ENCODE measurements at regions not wholly inside any gene's neighbourhood (a gene's known extent, or its start where the extent isn't known, plus 50 kb on each side); places are given as distances from the start of the nearest gene placed in this dataset.
"Not testable (repeated sequence)": the region's sequence is repeated elsewhere in the genome, so short reads cannot be mapped to it uniquely, and the experiment has no call there.

DNA sequence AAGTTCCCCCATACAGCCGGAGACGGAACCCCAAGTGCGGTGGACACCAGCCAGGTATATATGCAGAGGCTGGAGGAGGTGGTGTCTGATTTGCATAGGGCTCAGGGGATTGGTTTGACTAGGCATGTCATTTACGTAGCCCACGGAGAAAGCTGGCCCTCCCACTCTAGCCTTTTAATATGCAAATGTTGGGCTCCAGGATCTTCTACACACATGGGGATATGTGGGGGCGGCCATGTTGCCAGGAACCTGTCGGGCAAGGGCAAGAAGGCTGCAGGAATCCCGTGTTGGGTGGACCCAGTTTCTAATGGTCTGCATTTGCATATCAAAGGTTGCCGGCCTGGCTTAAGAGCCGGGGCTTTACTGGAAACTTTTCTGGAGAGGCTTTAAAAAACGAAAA is 57.4 kb downstream of the FTHL17 start:
- not testable (repeated sequence) for H3K27ac ChIP-seq (ENCODE audit: low read length); H3K36me3 ChIP-seq (ENCODE audit: control insufficient read depth, insufficient read depth, low read length); H3K4me3 ChIP-seq (ENCODE audit: low read length); H3K27me3 ChIP-seq (ENCODE audit: control insufficient read depth, insufficient read depth, low read length); H3K4me1 ChIP-seq (ENCODE audit: control insufficient read depth, insufficient read depth, low read length); H3K9me3 ChIP-seq (replicated peaks; ENCODE audit: control insufficient read depth, low read depth, low read length); DNase-seq
- 67% methylated on average over 3 of the region's 11 CpGs for WGBS (ENCODE audit: insufficient coverage)

DNA sequence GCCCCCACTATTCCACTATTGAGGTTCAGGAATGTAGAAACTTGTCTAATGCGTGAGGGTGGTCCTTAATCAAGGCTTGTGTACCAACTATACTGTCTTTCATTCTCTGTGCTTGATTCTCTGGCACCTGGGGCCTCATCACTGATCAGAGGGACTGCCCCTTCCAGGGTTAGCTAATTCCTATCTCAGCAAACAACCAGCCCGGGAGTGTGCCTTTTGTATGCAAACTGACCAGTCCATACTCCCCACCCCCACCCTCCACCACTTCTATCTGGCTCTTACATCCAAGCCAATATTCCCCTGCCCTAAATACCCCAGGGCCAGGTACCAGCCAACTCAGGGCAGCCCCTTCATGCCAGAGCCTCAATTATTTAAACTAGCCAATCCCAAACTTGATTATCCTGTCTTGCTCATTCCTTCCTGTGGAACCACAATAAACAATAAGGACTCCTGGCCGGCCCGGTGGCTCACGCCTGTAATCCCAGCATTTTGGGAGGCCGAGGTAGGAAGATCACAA is 59.3 kb downstream of the FTHL17 start:
- no peak overlapping the region for H3K27ac ChIP-seq (ENCODE audit: low read length)
- WGBS (ENCODE audit: insufficient coverage) = 85% methylated on average over 6 of the region's 6 CpGs
- no peak overlapping the region for H3K4me3 ChIP-seq (ENCODE audit: low read length)
- H3K36me3 ChIP-seq (ENCODE audit: control insufficient read depth, insufficient read depth, low read length) = no peaks in the 10 kb centered on the region
- peaks cover 4% of the 10 kb centered on the region for H3K4me1 ChIP-seq (ENCODE audit: control insufficient read depth, insufficient read depth, low read length)
- DNase-seq = no peak
- H3K9me3 ChIP-seq (replicated peaks; ENCODE audit: control insufficient read depth, low read depth, low read length) = no peaks in the 10 kb centered on the region
- H3K27me3 ChIP-seq (ENCODE audit: control insufficient read depth, insufficient read depth, low read length) = peaks cover 6% of the 10 kb centered on the region

GRCh38 chrX:31007321-31007720 is 64.5 kb downstream of the FTHL17 start:
- DNase-seq = peak; percentile 73
- WGBS (ENCODE audit: insufficient coverage) = 39% methylated on average over 2 of the region's 4 CpGs

DNA sequence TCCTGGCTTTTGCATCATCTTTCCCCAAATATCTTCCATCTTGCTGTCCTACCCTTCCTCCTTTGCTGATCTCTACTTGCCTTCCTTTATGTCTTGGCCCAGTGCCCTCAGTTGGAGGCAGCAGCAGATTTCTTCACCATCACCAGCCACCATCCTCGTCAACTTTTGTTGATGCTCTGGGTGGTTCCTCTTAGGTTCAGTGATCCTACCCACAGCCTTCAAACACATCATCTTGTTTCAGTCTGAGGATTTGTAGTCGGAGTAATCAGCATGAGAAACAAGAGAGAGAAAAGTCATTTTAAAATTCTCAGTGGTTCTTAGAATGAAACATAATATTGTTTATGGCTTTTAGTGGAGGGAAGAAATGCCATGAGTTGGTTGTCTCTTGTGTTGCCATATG is 65.8 kb downstream of the FTHL17 start:
- Histone ChIP-seq H3K4me3 (ENCODE audit: low read length) (no peak overlapping the region), H3K4me1 (ENCODE audit: control insufficient read depth, insufficient read depth, low read length) (peaks cover 6% of the 10 kb centered on the region), H3K27ac (ENCODE audit: low read length) (no peak overlapping the region), H3K9me3 (replicated peaks; ENCODE audit: control insufficient read depth, low read depth, low read length) (no peaks in the 10 kb centered on the region), H3K27me3 (ENCODE audit: control insufficient read depth, insufficient read depth, low read length) (peaks cover 11% of the 10 kb centered on the region), H3K36me3 (ENCODE audit: control insufficient read depth, insufficient read depth, low read length) (no peaks in the 10 kb centered on the region)
- WGBS (ENCODE audit: insufficient coverage) = 60% methylated on average over 1 of the region's 2 CpGs
- DNase-seq = no peak

More at GRCh38 chrX:31007321-31007720, 64.5 kb downstream of the FTHL17 start:
- Histone ChIP-seq H3K27ac (ENCODE audit: low read length) (no peak overlapping the region), H3K4me3 (ENCODE audit: low read length) (no peak overlapping the region), H3K27me3 (ENCODE audit: control insufficient read depth, insufficient read depth, low read length) (peaks cover 11% of the 10 kb centered on the region), H3K36me3 (ENCODE audit: control insufficient read depth, insufficient read depth, low read length) (no peaks in the 10 kb centered on the region), H3K9me3 (replicated peaks; ENCODE audit: control insufficient read depth, low read depth, low read length) (no peaks in the 10 kb centered on the region), H3K4me1 (ENCODE audit: control insufficient read depth, insufficient read depth, low read length) (peaks cover 6% of the 10 kb centered on the region)

GRCh38 chrX:30997411-30997810 is 74.4 kb downstream of the FTHL17 start:
- peaks cover 6% of the 10 kb centered on the region for H3K27me3 ChIP-seq (ENCODE audit: control insufficient read depth, insufficient read depth, low read length)
- H3K4me3 ChIP-seq (ENCODE audit: low read length) = no peak overlapping the region
- WGBS (ENCODE audit: insufficient coverage) = 40% methylated on average over 1 of the region's 6 CpGs
- H3K27ac ChIP-seq (ENCODE audit: low read length) = no peak overlapping the region
- H3K36me3 ChIP-seq (ENCODE audit: control insufficient read depth, insufficient read depth, low read length) = no peaks in the 10 kb centered on the region
- H3K9me3 ChIP-seq (replicated peaks; ENCODE audit: control insufficient read depth, low read depth, low read length) = no peaks in the 10 kb centered on the region
- H3K4me1 ChIP-seq (ENCODE audit: control insufficient read depth, insufficient read depth, low read length) = peaks cover 2% of the 10 kb centered on the region
- peak; percentile 72 for DNase-seq

DNA sequence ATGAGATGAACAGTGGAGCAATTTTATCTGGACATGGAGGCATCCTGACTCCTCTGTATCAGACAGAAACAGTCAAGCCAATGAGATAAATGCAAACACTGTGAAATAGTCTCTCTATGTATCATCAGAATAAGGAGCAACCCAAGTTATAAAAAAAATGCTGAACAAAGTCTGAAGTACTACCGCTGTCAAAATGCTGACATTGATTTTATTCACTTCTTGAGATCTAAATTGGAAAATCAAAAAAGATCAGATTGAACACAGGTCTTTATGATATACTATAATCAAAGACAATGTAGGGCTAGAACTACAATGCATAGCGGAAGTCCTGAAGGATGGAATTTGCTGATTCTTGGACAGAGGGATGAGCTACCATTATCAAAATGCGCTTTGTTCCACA is 76.1 kb downstream of the FTHL17 start:
- Histone ChIP-seq H3K9me3 (replicated peaks; ENCODE audit: control insufficient read depth, low read depth, low read length) (no peaks in the 10 kb centered on the region), H3K27me3 (ENCODE audit: control insufficient read depth, insufficient read depth, low read length) (peaks cover 6% of the 10 kb centered on the region), H3K4me3 (ENCODE audit: low read length) (no peak overlapping the region), H3K4me1 (ENCODE audit: control insufficient read depth, insufficient read depth, low read length) (peaks cover 2% of the 10 kb centered on the region), H3K27ac (ENCODE audit: low read length) (no peak overlapping the region), H3K36me3 (ENCODE audit: control insufficient read depth, insufficient read depth, low read length) (no peaks in the 10 kb centered on the region)
- no peak for DNase-seq
- no CpG with 5 or more reads among the region's 3 CpGs for WGBS (ENCODE audit: insufficient coverage)

GRCh38 chrX:30995060-30995700 is 76.7 kb downstream of the FTHL17 start:
- H3K27ac ChIP-seq (ENCODE audit: low read length) = no peak overlapping the region
- peaks cover 6% of the 10 kb centered on the region for H3K27me3 ChIP-seq (ENCODE audit: control insufficient read depth, insufficient read depth, low read length)
- no peak overlapping the region for H3K4me3 ChIP-seq (ENCODE audit: low read length)
- no peaks in the 10 kb centered on the region for H3K9me3 ChIP-seq (replicated peaks; ENCODE audit: control insufficient read depth, low read depth, low read length)
- H3K4me1 ChIP-seq (ENCODE audit: control insufficient read depth, insufficient read depth, low read length) = peaks cover 2% of the 10 kb centered on the region
- no CpG with 5 or more reads among the region's 1 CpG for WGBS (ENCODE audit: insufficient coverage)
- no peaks in the 10 kb centered on the region for H3K36me3 ChIP-seq (ENCODE audit: control insufficient read depth, insufficient read depth, low read length)
- DNase-seq = no peak

DNA sequence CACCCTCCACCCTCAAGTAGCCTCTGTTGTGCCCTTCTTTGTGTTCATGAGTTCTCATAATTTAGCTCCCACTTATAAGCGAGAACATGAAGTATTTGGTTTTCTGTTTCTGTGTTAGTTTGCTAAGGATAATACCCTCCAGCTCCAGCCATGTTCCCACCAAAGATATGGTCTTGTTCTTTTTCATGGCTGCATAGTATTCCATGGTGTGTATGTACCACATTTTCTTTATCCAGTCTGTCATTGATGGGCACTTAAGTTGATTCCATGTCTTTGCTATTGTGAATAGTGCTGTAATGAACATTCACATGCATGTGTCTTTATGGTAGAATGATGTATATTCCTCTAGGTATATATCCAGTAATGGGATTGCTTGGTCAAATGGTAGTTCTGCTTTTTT is 77.8 kb downstream of the FTHL17 start:
- no CpG with 5 or more reads among the region's 1 CpG for WGBS (ENCODE audit: insufficient coverage)
- not testable (repeated sequence) for H3K36me3 ChIP-seq (ENCODE audit: control insufficient read depth, insufficient read depth, low read length); H3K9me3 ChIP-seq (replicated peaks; ENCODE audit: control insufficient read depth, low read depth, low read length)

DNA sequence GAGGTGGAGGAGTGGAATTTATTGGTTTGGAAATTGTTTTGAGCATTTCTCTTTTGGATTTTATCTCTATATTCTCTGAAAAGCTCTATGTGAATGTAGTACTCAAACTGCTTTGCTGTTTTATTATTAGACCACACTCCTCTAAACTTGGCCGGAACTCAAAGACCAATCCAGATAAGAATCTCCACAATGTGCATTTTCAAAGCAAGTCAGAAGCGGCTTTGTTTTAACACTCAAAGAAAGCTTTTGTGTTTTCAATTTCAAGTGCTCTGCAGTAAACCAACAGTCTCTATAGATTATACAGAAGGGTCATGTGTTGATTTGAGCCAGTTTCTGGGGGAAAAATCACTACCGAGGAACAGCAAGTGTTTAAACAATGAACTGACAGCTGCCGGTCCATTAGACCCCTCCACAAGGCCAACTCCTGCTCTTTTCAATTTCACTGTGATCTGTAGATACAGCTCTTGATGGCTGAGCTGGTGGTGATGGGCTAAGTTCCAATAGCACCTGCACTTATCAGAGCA is 79.4 kb downstream of the FTHL17 start:
- WGBS (ENCODE audit: insufficient coverage) = no CpG with 5 or more reads among the region's 4 CpGs

More for the DNA sequence above, 77.8 kb downstream of the FTHL17 start:
- not testable (repeated sequence) for H3K4me1 ChIP-seq (ENCODE audit: control insufficient read depth, insufficient read depth, low read length); H3K4me3 ChIP-seq (ENCODE audit: low read length); H3K27ac ChIP-seq (ENCODE audit: low read length); H3K27me3 ChIP-seq (ENCODE audit: control insufficient read depth, insufficient read depth, low read length); DNase-seq

GRCh38 chrX:30990361-30990760 is 81.5 kb downstream of the FTHL17 start:
- H3K4me1 ChIP-seq (ENCODE audit: control insufficient read depth, insufficient read depth, low read length) = no peaks in the 10 kb centered on the region
- no peak overlapping the region for H3K4me3 ChIP-seq (ENCODE audit: low read length)
- WGBS (ENCODE audit: insufficient coverage) = no CpG with 5 or more reads among the region's 2 CpGs
- no peaks in the 10 kb centered on the region for H3K36me3 ChIP-seq (ENCODE audit: control insufficient read depth, insufficient read depth, low read length)
- H3K27ac ChIP-seq (ENCODE audit: low read length) = no peak overlapping the region
- H3K27me3 ChIP-seq (ENCODE audit: control insufficient read depth, insufficient read depth, low read length) = peaks cover 7% of the 10 kb centered on the region
- DNase-seq = no peak
- H3K9me3 ChIP-seq (replicated peaks; ENCODE audit: control insufficient read depth, low read depth, low read length) = no peaks in the 10 kb centered on the region

More for the DNA sequence above, 79.4 kb downstream of the FTHL17 start:
- Histone ChIP-seq H3K4me1 (ENCODE audit: control insufficient read depth, insufficient read depth, low read length) (no peaks in the 10 kb centered on the region), H3K27ac (ENCODE audit: low read length) (no peak overlapping the region), H3K36me3 (ENCODE audit: control insufficient read depth, insufficient read depth, low read length) (no peaks in the 10 kb centered on the region), H3K9me3 (replicated peaks; ENCODE audit: control insufficient read depth, low read depth, low read length) (no peaks in the 10 kb centered on the region), H3K27me3 (ENCODE audit: control insufficient read depth, insufficient read depth, low read length) (peaks cover 6% of the 10 kb centered on the region), H3K4me3 (ENCODE audit: low read length) (no peak overlapping the region)
- peak; percentile 32 for DNase-seq
